ENCODE measurements at regions not wholly inside any gene's neighbourhood (a gene's known extent, or its start where the extent isn't known, plus 50 kb on each side); places are given as distances from the start of the nearest gene placed in this dataset.

GRCh38 chr6:66328200-66328599, 621.2 kb upstream of the EYS start:
- Histone ChIP-seq H3K4me1 (ENCODE audit: low read length) (no peaks in the 10 kb centered on the region), H3K9me3 (ENCODE audit: insufficient read depth, low read length) (no peaks in the 10 kb centered on the region), H2AFZ (ENCODE audit: low read depth, low read length) (no peak overlapping the region), H3K36me3 (replicated peaks; ENCODE audit: low read depth, low read length) (no peaks in the 10 kb centered on the region), H3K27ac (ENCODE audit: low read length) (no peak overlapping the region), H3K4me3 (ENCODE audit: low read length) (no peak overlapping the region), H3K4me2 (ENCODE audit: low read length) (no peak overlapping the region), H4K20me1 (ENCODE audit: insufficient read depth, low read length) (no peaks in the 10 kb centered on the region), H3K27me3 (ENCODE audit: low read depth, low read length) (no peaks in the 10 kb centered on the region), H3K9ac (ENCODE audit: low read length) (no peak overlapping the region), H3K79me2 (ENCODE audit: low read length) (no peaks in the 10 kb centered on the region)
- TF ChIP-seq EZH2phosphoT487 (IDR thresholded peaks at IDR 0.05; ENCODE audit: low read depth) (no peak), CTCF (IDR thresholded peaks at IDR 0.05; ENCODE audit: low read depth, low read length) (no peak)

GRCh38 chr6:66326228-66326627, 619.2 kb upstream of the EYS start:
- H3K79me2 ChIP-seq (ENCODE audit: low read length): no peaks in the 10 kb centered on the region
- no peaks in the 10 kb centered on the region for H3K9me3 ChIP-seq (ENCODE audit: insufficient read depth, low read length)
- no peak overlapping the region for H3K9ac ChIP-seq (ENCODE audit: low read length)
- no peaks in the 10 kb centered on the region for H3K27me3 ChIP-seq (ENCODE audit: low read depth, low read length)
- H3K4me1 ChIP-seq (ENCODE audit: low read length): no peaks in the 10 kb centered on the region
- H4K20me1 ChIP-seq (ENCODE audit: insufficient read depth, low read length): no peaks in the 10 kb centered on the region
- H2AFZ ChIP-seq (ENCODE audit: low read depth, low read length): no peak overlapping the region
- no peak overlapping the region for H3K27ac ChIP-seq (ENCODE audit: low read length)
- H3K4me3 ChIP-seq (ENCODE audit: low read length): no peak overlapping the region
- no peak overlapping the region for H3K4me2 ChIP-seq (ENCODE audit: low read length)
- no peaks in the 10 kb centered on the region for H3K36me3 ChIP-seq (replicated peaks; ENCODE audit: low read depth, low read length)
- TF ChIP-seq CTCF (IDR thresholded peaks at IDR 0.05; ENCODE audit: low read depth, low read length) (no peak), EZH2phosphoT487 (IDR thresholded peaks at IDR 0.05; ENCODE audit: low read depth) (no peak)

GRCh38 chr6:66321017-66321416, 614.0 kb upstream of the EYS start:
- TF ChIP-seq EZH2phosphoT487 (IDR thresholded peaks at IDR 0.05; ENCODE audit: low read depth): no peak
- no peak for TF ChIP-seq CTCF (IDR thresholded peaks at IDR 0.05; ENCODE audit: low read depth, low read length)
- no peak overlapping the region for H3K4me3 ChIP-seq (ENCODE audit: low read length)
- H3K27ac ChIP-seq (ENCODE audit: low read length): no peak overlapping the region
- H3K9ac ChIP-seq (ENCODE audit: low read length): no peak overlapping the region
- H3K79me2 ChIP-seq (ENCODE audit: low read length): no peaks in the 10 kb centered on the region
- H3K4me1 ChIP-seq (ENCODE audit: low read length): no peaks in the 10 kb centered on the region
- no peaks in the 10 kb centered on the region for H3K27me3 ChIP-seq (ENCODE audit: low read depth, low read length)
- no peak overlapping the region; the same call in 1 of the 2 replicates for H2AFZ ChIP-seq (ENCODE audit: low read depth, low read length)
- no peaks in the 10 kb centered on the region for H4K20me1 ChIP-seq (ENCODE audit: insufficient read depth, low read length)
- no peaks in the 10 kb centered on the region for H3K36me3 ChIP-seq (replicated peaks; ENCODE audit: low read depth, low read length)
- no peaks in the 10 kb centered on the region for H3K9me3 ChIP-seq (ENCODE audit: insufficient read depth, low read length)
- no peak overlapping the region for H3K4me2 ChIP-seq (ENCODE audit: low read length)

- TF ChIP-seq CTCF (IDR thresholded peaks at IDR 0.05; ENCODE audit: low read depth, low read length): no peak
- TF ChIP-seq EZH2phosphoT487 (IDR thresholded peaks at IDR 0.05; ENCODE audit: low read depth): no peak
- Histone ChIP-seq H3K4me2 (ENCODE audit: low read length) (no peak overlapping the region), H3K4me1 (ENCODE audit: low read length) (no peaks in the 10 kb centered on the region), H3K36me3 (replicated peaks; ENCODE audit: low read depth, low read length) (no peaks in the 10 kb centered on the region), H3K4me3 (ENCODE audit: low read length) (no peak overlapping the region), H4K20me1 (ENCODE audit: insufficient read depth, low read length) (no peaks in the 10 kb centered on the region), H3K9me3 (ENCODE audit: insufficient read depth, low read length) (0 out of 2 replicates have a peak, but pooled peaks cover 5% of the 10 kb centered on the region), H2AFZ (ENCODE audit: low read depth, low read length) (no peak overlapping the region), H3K79me2 (ENCODE audit: low read length) (no peaks in the 10 kb centered on the region), H3K27me3 (ENCODE audit: low read depth, low read length) (no peaks in the 10 kb centered on the region), H3K9ac (ENCODE audit: low read length) (no peak overlapping the region), H3K27ac (ENCODE audit: low read length) (no peak overlapping the region)
Observed at GRCh38 chr6:66307490-66307889, 600.5 kb upstream of the EYS start.
